ENCODE measurements at regions not wholly inside any gene's neighbourhood (a gene's known extent, or its start where the extent isn't known, plus 50 kb on each side); places are given as distances from the start of the nearest gene placed in this dataset.

DNA sequence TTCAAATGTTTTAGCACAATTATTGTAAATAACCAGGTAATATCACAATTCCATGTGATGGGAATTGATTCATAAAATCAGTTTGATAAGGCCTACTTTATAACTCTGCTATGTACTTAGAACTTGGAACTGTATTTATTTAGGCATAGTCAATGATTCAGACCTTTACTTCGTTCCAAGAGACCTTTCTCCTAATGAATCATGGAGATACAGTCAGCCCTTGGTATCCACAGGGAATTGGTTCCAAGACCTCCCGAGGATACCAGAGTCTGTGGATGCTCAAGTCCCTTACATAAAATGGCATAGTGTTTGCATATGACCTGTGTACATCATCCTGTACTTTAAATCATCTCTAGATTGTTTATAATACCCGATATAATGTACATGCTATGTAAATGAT lies 60.8 kb upstream of the UMPS start:
- H3K27me3 ChIP-seq (ENCODE audit: control insufficient read depth, insufficient read depth, low read length) = peaks cover 2% of the 10 kb centered on the region
- no peaks in the 10 kb centered on the region for H3K36me3 ChIP-seq (ENCODE audit: control insufficient read depth, insufficient read depth, low read length)
- no peak overlapping the region for H3K9ac ChIP-seq (ENCODE audit: insufficient read depth, low read length)
- H3K4me1 ChIP-seq (ENCODE audit: control insufficient read depth, extremely low read depth, insufficient read depth, low read length) = peaks cover 5% of the 10 kb centered on the region
- no peak overlapping the region for H3K4me2 ChIP-seq (ENCODE audit: extremely low read depth, insufficient read depth, low read length)
- TF ChIP-seq, protein P1, sequence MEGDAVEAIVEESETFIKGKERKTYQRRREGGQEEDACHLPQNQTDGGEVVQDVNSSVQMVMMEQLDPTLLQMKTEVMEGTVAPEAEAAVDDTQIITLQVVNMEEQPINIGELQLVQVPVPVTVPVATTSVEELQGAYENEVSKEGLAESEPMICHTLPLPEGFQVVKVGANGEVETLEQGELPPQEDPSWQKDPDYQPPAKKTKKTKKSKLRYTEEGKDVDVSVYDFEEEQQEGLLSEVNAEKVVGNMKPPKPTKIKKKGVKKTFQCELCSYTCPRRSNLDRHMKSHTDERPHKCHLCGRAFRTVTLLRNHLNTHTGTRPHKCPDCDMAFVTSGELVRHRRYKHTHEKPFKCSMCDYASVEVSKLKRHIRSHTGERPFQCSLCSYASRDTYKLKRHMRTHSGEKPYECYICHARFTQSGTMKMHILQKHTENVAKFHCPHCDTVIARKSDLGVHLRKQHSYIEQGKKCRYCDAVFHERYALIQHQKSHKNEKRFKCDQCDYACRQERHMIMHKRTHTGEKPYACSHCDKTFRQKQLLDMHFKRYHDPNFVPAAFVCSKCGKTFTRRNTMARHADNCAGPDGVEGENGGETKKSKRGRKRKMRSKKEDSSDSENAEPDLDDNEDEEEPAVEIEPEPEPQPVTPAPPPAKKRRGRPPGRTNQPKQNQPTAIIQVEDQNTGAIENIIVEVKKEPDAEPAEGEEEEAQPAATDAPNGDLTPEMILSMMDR (conservative IDR thresholded peaks at IDR 0.05 in 1 of 2, IDR thresholded peaks at IDR 0.05 in 1 of 2; ENCODE audit: low read depth in 1 of 2, low read length in 2 of 2) = no peak
- no peak for TF ChIP-seq EZH2 (IDR thresholded peaks at IDR 0.05; ENCODE audit: low read length, missing control alignments)
- H3K4me3 ChIP-seq (replicated peaks in 1 of 4; ENCODE audit: control extremely low read depth in 1 of 4, insufficient read depth in 1 of 4, low read depth in 3 of 4, low read length in 4 of 4) = no peak overlapping the region
- H4K20me1 ChIP-seq (ENCODE audit: control insufficient read depth, extremely low read depth, insufficient read depth, low read length) = no peaks in the 10 kb centered on the region
- DNase-seq (ENCODE audit: low read depth in 2 of 2) = peak; percentile 68 to 87
- H3K9me3 ChIP-seq (ENCODE audit: control insufficient read depth, insufficient read depth, low read depth, low read length) = no peaks in the 10 kb centered on the region
- H3K27ac ChIP-seq (ENCODE audit: insufficient read depth, low read length) = no peak overlapping the region
- no peak overlapping the region for H2AFZ ChIP-seq (ENCODE audit: low read length)
- no peaks in the 10 kb centered on the region for H3K79me2 ChIP-seq (ENCODE audit: control insufficient read depth, insufficient read depth, low read length)

- TF ChIP-seq EZH2 (IDR thresholded peaks at IDR 0.05; ENCODE audit: low read length, missing control alignments) = no peak
- TF ChIP-seq, protein P1 (conservative IDR thresholded peaks at IDR 0.05 in 1 of 2, IDR thresholded peaks at IDR 0.05 in 1 of 2; ENCODE audit: low read depth in 1 of 2, low read length in 2 of 2) = no peak
- H3K4me1 ChIP-seq (ENCODE audit: control insufficient read depth, extremely low read depth, insufficient read depth, low read length) = peaks cover 5% of the 10 kb centered on the region
- H2AFZ ChIP-seq (ENCODE audit: low read length) = no peak overlapping the region
Measured at GRCh38 chr3:124671106-124671505, 59.1 kb upstream of the UMPS start.

GRCh38 chr3:124674336-124674735 lies 55.9 kb upstream of the UMPS start:
- DNase-seq (ENCODE audit: low read depth in 2 of 2) = no peak
- H3K9me3 ChIP-seq (ENCODE audit: control insufficient read depth, insufficient read depth, low read depth, low read length) = no peaks in the 10 kb centered on the region
- no peak overlapping the region for H3K9ac ChIP-seq (ENCODE audit: insufficient read depth, low read length)
- no peak overlapping the region for H3K4me2 ChIP-seq (ENCODE audit: extremely low read depth, insufficient read depth, low read length)
- H3K4me1 ChIP-seq (ENCODE audit: control insufficient read depth, extremely low read depth, insufficient read depth, low read length) = no peaks in the 10 kb centered on the region
- H3K27ac ChIP-seq (ENCODE audit: insufficient read depth, low read length) = no peak overlapping the region
- H4K20me1 ChIP-seq (ENCODE audit: control insufficient read depth, extremely low read depth, insufficient read depth, low read length) = no peaks in the 10 kb centered on the region
- H3K27me3 ChIP-seq (ENCODE audit: control insufficient read depth, insufficient read depth, low read length) = no peaks in the 10 kb centered on the region
- H2AFZ ChIP-seq (ENCODE audit: low read length) = no peak overlapping the region
- H3K79me2 ChIP-seq (ENCODE audit: control insufficient read depth, insufficient read depth, low read length) = no peaks in the 10 kb centered on the region
- TF ChIP-seq, protein P1 (conservative IDR thresholded peaks at IDR 0.05 in 1 of 2, IDR thresholded peaks at IDR 0.05 in 1 of 2; ENCODE audit: low read depth in 1 of 2, low read length in 2 of 2) = no peak
- no peak for TF ChIP-seq EZH2 (IDR thresholded peaks at IDR 0.05; ENCODE audit: low read length, missing control alignments)
- H3K36me3 ChIP-seq (ENCODE audit: control insufficient read depth, insufficient read depth, low read length) = no peaks in the 10 kb centered on the region
- no peak overlapping the region for H3K4me3 ChIP-seq (replicated peaks in 1 of 4; ENCODE audit: control extremely low read depth in 1 of 4, insufficient read depth in 1 of 4, low read depth in 3 of 4, low read length in 4 of 4)

More at GRCh38 chr3:124671106-124671505, 59.1 kb upstream of the UMPS start:
- no peak overlapping the region for H3K4me2 ChIP-seq (ENCODE audit: extremely low read depth, insufficient read depth, low read length)
- H3K36me3 ChIP-seq (ENCODE audit: control insufficient read depth, insufficient read depth, low read length) = no peaks in the 10 kb centered on the region
- no peak overlapping the region for H3K9ac ChIP-seq (ENCODE audit: insufficient read depth, low read length)
- peaks cover 2% of the 10 kb centered on the region for H3K27me3 ChIP-seq (ENCODE audit: control insufficient read depth, insufficient read depth, low read length)
- no peaks in the 10 kb centered on the region for H4K20me1 ChIP-seq (ENCODE audit: control insufficient read depth, extremely low read depth, insufficient read depth, low read length)
- H3K27ac ChIP-seq (ENCODE audit: insufficient read depth, low read length) = no peak overlapping the region
- DNase-seq (ENCODE audit: low read depth in 2 of 2) = no peak
- no peaks in the 10 kb centered on the region for H3K79me2 ChIP-seq (ENCODE audit: control insufficient read depth, insufficient read depth, low read length)
- H3K4me3 ChIP-seq (replicated peaks in 1 of 4; ENCODE audit: control extremely low read depth in 1 of 4, insufficient read depth in 1 of 4, low read depth in 3 of 4, low read length in 4 of 4) = no peak overlapping the region
- no peaks in the 10 kb centered on the region for H3K9me3 ChIP-seq (ENCODE audit: control insufficient read depth, insufficient read depth, low read depth, low read length)

All from fibroblast of lung (primary cell).